ENCODE measurements at regions not wholly inside any gene's neighbourhood (a gene's known extent, or its start where the extent isn't known, plus 50 kb on each side); places are given as distances from the start of the nearest gene placed in this dataset.

DNA sequence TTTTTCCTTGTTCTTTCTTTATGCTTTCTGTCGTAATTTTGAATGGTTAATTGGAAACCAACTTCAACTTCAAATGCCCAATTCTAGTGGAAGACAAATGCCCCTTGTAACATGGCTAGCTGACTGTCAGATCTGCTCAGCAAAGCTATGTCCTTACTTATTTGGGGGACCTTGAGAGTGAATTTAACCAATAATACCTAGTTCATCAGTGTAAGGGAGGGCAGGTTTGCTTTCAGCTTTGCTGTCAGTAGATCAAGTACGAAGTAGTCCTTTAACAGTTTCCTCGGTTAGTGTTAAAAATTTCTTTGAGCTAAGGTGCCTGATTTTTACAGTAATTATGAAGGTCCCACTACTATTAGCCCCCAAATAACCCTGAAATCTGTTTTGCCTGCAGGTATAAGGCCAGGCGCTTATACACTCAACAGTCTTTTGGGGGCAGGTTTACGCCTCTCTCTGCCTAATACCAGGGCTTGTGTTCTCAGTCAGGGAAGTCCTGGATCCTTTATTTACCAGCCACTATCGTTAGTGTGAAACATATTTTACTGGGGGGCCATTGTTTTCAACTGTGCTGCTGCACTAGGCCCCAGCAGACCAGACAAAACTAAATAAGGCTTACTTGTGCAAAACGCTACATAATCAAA, 165.1 kb upstream of the KCNJ3 start:
- DNase-seq (ENCODE audit: low read depth, low spot score) (no peak), ATAC-seq (no peak)
- H3K36me3 ChIP-seq (ENCODE audit: control insufficient read depth, insufficient read depth, low read length): no peaks in the 10 kb centered on the region
- CTCF ChIA-PET: no interaction called here
- no peak overlapping the region for H3K4me3 ChIP-seq (ENCODE audit: low read depth in 2 of 2, low read length in 2 of 2)
- intact Hi-C loops (cut with micrococcal nuclease; ENCODE audit: unreplicated experiment) (no loop called here), in situ Hi-C loops (cut with HindIII; ENCODE audit: low pct_unique_long_range_greater_than_20kb, low sequenced_read_pairs) (no loop called here)
- H3K27ac ChIP-seq (ENCODE audit: low read length): no peak overlapping the region
- no TSS peak for BruUV-seq (replicated peaks)
- TF ChIP-seq, protein P1, sequence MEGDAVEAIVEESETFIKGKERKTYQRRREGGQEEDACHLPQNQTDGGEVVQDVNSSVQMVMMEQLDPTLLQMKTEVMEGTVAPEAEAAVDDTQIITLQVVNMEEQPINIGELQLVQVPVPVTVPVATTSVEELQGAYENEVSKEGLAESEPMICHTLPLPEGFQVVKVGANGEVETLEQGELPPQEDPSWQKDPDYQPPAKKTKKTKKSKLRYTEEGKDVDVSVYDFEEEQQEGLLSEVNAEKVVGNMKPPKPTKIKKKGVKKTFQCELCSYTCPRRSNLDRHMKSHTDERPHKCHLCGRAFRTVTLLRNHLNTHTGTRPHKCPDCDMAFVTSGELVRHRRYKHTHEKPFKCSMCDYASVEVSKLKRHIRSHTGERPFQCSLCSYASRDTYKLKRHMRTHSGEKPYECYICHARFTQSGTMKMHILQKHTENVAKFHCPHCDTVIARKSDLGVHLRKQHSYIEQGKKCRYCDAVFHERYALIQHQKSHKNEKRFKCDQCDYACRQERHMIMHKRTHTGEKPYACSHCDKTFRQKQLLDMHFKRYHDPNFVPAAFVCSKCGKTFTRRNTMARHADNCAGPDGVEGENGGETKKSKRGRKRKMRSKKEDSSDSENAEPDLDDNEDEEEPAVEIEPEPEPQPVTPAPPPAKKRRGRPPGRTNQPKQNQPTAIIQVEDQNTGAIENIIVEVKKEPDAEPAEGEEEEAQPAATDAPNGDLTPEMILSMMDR (IDR thresholded peaks at IDR 0.05): no peak
- TF ChIP-seq TCF7L2 (IDR thresholded peaks at IDR 0.05; ENCODE audit: low read depth, low read length) (no peak), POLR2AphosphoS5 (IDR thresholded peaks at IDR 0.05; ENCODE audit: low read depth, low read length) (no peak), SIN3A (IDR thresholded peaks at IDR 0.05; ENCODE audit: borderline replicate concordance, insufficient read depth, low read depth, low read length) (no peak)
- TF ChIP-seq, protein P2, sequence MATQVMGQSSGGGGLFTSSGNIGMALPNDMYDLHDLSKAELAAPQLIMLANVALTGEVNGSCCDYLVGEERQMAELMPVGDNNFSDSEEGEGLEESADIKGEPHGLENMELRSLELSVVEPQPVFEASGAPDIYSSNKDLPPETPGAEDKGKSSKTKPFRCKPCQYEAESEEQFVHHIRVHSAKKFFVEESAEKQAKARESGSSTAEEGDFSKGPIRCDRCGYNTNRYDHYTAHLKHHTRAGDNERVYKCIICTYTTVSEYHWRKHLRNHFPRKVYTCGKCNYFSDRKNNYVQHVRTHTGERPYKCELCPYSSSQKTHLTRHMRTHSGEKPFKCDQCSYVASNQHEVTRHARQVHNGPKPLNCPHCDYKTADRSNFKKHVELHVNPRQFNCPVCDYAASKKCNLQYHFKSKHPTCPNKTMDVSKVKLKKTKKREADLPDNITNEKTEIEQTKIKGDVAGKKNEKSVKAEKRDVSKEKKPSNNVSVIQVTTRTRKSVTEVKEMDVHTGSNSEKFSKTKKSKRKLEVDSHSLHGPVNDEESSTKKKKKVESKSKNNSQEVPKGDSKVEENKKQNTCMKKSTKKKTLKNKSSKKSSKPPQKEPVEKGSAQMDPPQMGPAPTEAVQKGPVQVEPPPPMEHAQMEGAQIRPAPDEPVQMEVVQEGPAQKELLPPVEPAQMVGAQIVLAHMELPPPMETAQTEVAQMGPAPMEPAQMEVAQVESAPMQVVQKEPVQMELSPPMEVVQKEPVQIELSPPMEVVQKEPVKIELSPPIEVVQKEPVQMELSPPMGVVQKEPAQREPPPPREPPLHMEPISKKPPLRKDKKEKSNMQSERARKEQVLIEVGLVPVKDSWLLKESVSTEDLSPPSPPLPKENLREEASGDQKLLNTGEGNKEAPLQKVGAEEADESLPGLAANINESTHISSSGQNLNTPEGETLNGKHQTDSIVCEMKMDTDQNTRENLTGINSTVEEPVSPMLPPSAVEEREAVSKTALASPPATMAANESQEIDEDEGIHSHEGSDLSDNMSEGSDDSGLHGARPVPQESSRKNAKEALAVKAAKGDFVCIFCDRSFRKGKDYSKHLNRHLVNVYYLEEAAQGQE (IDR thresholded peaks at IDR 0.05; ENCODE audit: insufficient read depth in 1 of 2, low read depth in 2 of 2, low read length in 1 of 2): no peak
- H3K27me3 ChIP-seq (ENCODE audit: control insufficient read depth, insufficient read depth, low read length): no peaks in the 10 kb centered on the region
- POLR2A ChIA-PET: no interaction called here
- H3K4me1 ChIP-seq (ENCODE audit: control insufficient read depth, insufficient read depth, low read length): no peaks in the 10 kb centered on the region
- H3K9me3 ChIP-seq (ENCODE audit: control insufficient read depth, insufficient read depth, low read depth, low read length): no peaks in the 10 kb centered on the region

DNA sequence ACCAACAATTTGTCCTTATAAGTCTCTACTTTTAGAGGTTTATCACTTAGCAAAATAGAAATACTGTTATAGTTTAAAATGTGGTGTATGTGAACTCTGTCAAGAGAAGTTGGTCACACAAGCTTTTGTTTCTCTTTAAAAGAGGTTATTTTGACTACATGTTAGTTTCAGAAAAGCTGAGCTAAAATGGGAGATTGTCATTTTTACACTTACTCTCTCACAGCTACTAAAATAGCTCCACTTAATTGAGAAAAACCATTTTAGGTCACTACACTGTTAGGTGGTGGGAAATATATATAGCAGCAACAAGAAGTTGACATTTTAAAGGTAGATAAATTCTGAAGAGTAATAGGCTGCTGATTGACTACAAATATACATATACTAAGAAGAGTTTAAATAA, 161.5 kb upstream of the KCNJ3 start:
- in situ Hi-C loops (cut with HindIII; ENCODE audit: low pct_unique_long_range_greater_than_20kb, low sequenced_read_pairs): no loop called here
- ChIA-PET CTCF (no interaction called here), POLR2A (no interaction called here)
- H3K27me3 ChIP-seq (ENCODE audit: control insufficient read depth, insufficient read depth, low read length): no peaks in the 10 kb centered on the region
- H3K4me1 ChIP-seq (ENCODE audit: control insufficient read depth, insufficient read depth, low read length): no peaks in the 10 kb centered on the region
- ATAC-seq (no peak), DNase-seq (ENCODE audit: low read depth, low spot score) (no peak)
- no peak overlapping the region for H3K4me3 ChIP-seq (ENCODE audit: low read depth in 2 of 2, low read length in 2 of 2)
- TF ChIP-seq, protein P2 (IDR thresholded peaks at IDR 0.05; ENCODE audit: insufficient read depth in 1 of 2, low read depth in 2 of 2, low read length in 1 of 2): no peak
- TF ChIP-seq POLR2AphosphoS5 (IDR thresholded peaks at IDR 0.05; ENCODE audit: low read depth, low read length) (no peak), SIN3A (IDR thresholded peaks at IDR 0.05; ENCODE audit: borderline replicate concordance, insufficient read depth, low read depth, low read length) (no peak), TCF7L2 (IDR thresholded peaks at IDR 0.05; ENCODE audit: low read depth, low read length) (no peak)
- TF ChIP-seq, protein P1 (IDR thresholded peaks at IDR 0.05): no peak
- BruUV-seq (replicated peaks): no TSS peak
- no peaks in the 10 kb centered on the region for H3K9me3 ChIP-seq (ENCODE audit: control insufficient read depth, insufficient read depth, low read depth, low read length)
- H3K27ac ChIP-seq (ENCODE audit: low read length): no peak overlapping the region
- no peaks in the 10 kb centered on the region for H3K36me3 ChIP-seq (ENCODE audit: control insufficient read depth, insufficient read depth, low read length)
- intact Hi-C loops (cut with micrococcal nuclease; ENCODE audit: unreplicated experiment): no loop called here

All from Panc1 (cell line).